ENCODE measurements at regions not wholly inside any gene's neighbourhood (a gene's known extent, or its start where the extent isn't known, plus 50 kb on each side); places are given as distances from the start of the nearest gene placed in this dataset.
"Not testable (repeated sequence)": the region's sequence is repeated elsewhere in the genome, so short reads cannot be mapped to it uniquely, and the experiment has no call there.

DNA sequence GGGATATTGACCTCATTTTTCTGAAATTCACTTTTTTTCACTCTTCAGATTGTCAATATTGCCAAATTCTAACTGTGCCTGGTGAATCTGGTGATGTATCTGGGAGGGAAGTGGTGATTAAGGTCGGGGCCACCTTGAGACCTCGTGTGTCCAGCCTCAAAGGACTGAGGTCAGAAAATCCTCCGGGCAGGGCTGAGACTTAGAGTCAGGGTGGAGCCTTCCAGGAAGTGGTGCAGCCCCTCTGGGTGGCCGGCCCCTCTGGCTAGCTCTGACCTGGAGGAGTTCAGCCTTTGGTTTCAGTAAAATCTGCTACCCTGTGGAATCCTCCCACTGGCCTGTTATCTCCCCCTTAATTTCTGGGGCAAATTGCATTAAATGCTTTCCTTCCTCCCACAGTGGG lies 175.7 kb downstream of the TRIM43 start:
- not testable (repeated sequence) for DNase-seq

DNA sequence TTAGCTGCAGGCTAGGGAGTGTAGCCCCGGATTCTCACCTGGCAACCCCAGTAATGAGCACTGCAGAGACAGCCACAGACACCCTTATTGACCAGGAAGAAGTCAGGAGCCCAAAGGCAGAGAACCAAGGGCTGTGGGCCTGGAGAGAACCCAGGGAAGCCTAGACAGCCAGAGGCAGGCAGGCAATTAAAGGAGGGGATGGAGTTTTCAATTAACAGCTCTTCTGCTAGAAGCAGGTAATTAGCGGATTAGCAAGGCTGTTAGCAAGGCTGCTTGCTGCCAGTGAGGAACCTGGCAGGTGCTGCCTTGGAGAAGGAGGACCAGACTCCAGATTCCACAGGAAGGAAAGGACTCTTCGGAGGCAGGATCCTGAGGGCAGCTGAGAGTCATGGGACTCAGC lies 176.1 kb downstream of the TRIM43 start:
- DNase-seq = not testable (repeated sequence)

DNA sequence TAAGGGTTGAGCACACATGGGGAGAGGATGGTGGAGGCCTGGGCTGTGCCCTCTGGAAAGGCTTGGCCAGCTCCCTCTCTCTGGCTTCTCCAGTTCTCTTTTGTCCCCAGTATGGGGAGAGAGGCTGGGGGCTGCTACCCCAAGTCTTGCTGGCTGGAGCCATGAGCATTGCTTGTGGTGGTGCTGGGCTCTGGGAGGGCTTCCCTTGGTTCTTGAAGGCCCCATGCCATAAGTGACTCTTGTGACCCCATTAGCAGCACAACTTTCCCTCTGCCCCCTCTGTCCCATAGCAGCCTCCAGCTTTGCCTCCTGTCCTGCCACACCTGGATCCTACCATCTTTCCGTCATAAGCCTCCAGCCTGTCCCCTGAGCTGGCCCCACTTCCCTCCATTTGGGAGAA lies 177.5 kb downstream of the TRIM43 start:
- DNase-seq = not testable (repeated sequence)

DNA sequence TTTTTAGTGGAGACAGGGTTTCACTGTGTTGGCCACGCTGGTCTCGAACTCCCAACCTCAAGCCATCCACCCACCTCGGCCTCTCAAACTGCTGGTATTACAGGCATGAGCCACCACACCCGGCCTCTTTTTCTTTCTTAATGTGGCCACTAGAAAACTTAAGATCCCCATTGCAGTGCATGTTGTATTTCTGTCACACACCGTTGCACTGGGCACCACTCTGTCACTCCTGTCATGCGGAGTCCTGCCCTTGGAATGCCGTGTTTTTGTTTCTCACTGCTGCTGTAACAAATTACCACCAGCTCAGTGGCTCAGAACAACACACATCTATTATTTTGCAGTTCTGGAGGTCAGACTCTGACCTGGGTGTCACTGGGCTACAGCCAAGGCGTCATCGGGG lies 178.9 kb downstream of the TRIM43 start:
- not testable (repeated sequence) for DNase-seq

DNA sequence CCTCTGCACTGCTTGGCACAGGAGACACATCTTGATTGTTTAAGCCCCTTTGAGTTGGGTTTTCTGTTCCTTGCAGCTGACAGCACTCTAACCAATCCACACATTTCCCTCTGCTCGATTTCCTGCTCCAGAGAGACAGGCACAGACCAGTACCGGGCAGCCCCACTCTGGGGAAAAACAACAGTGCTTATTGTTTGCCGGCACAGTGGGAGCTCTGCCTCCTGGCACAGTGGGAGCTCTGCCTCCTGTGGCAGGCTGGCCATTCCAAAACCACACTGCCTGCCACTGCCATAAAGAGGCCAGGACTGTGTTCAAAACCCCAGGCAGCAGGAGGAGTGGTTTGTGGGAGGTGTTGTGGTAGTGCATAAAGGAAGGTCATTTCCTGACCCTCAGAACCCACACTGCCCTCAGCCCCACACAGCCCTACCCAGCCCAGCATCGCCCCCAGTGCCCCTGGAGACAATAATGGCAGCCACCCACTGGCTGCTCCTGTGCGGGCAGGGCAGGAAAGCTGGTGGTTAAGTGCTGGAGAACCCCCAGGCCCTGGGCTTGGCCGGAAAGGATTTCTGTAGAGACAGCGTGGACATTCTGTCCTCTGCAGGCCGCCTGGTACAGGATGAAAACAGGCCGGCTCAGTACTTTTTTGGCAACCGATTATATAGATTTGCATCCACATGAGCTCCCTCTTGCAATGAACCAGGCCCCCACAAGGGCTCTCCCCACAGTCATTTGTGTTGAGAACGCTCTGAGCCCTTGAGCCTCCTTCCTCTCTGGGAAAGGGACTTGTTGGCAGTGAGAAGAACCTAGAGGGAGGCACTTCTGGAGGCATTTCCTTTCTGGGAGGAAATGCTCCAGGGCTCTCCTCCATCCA lies 182.8 kb downstream of the TRIM43 start:
- DNase-seq = not testable (repeated sequence)

DNA sequence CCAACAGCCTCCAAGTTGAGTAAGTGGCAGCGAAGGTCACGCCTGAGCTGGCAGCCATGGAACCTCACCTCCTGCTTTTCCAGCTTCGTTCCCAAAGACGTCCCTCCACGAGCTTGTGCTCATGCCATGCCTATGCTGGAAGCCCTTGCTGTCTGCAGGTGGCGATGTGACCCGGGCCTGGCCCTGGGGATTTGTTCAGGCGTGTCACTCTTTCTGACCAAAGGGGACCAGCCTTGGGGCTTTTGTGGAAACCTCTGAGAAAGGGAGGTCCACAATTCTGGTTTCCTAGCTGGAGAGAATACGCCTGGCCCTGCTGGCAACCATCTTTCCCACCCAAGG lies 183.4 kb downstream of the TRIM43 start:
- not testable (repeated sequence) for DNase-seq

Data from NCI-H1930 (cell line).